Activated naive CD8-positive, alpha-beta T cell (primary cell): ENCODE measurements at regions not wholly inside any gene's neighbourhood (a gene's known extent, or its start where the extent isn't known, plus 50 kb on each side); places are given as distances from the start of the nearest gene placed in this dataset.

ENCODE experiments used
- H3K27ac Mint-ChIP-seq: one replicate; pipeline ENCODE4 v1.8.0; 2021; ENCODE audit warnings: mixed read lengths
- H3K27me3 Mint-ChIP-seq: one replicate; pipeline ENCODE4 v1.8.0; 2021; ENCODE audit warnings: mixed read lengths
- H3K36me3 Mint-ChIP-seq: one replicate; pipeline ENCODE4 v1.8.0; 2021; ENCODE audit warnings: mixed read lengths
- H3K4me1 Mint-ChIP-seq: one replicate; pipeline ENCODE4 v1.8.0; 2021; ENCODE audit warnings: low read depth, mixed read lengths
- H3K4me3 Mint-ChIP-seq: one replicate; pipeline ENCODE4 v1.8.0; 2021; ENCODE audit warnings: mild to moderate bottlenecking, mixed read lengths
- H3K9me3 Mint-ChIP-seq: one replicate; pipeline ENCODE4 v1.8.0; 2021; ENCODE audit warnings: low read depth, mixed read lengths

GRCh38 chr17:71313866-71314265 lies 807.0 kb upstream of the SOX9 start:
- H3K9me3 Mint-ChIP-seq, result peaks cover 15% of the 10 kb centered on the region
- no peaks in the 10 kb centered on the region for H3K4me1 Mint-ChIP-seq
- H3K36me3 Mint-ChIP-seq, result no peaks in the 10 kb centered on the region
- no peak overlapping the region for H3K27ac Mint-ChIP-seq
- no peak overlapping the region for H3K4me3 Mint-ChIP-seq
- no peaks in the 10 kb centered on the region for H3K27me3 Mint-ChIP-seq

GRCh38 chr17:71315568-71315967 lies 805.3 kb upstream of the SOX9 start:
- no peaks in the 10 kb centered on the region for H3K36me3 Mint-ChIP-seq
- no peak overlapping the region for H3K27ac Mint-ChIP-seq
- no peaks in the 10 kb centered on the region for H3K4me1 Mint-ChIP-seq
- H3K27me3 Mint-ChIP-seq, result no peaks in the 10 kb centered on the region
- H3K9me3 Mint-ChIP-seq, result peaks cover 8% of the 10 kb centered on the region
- H3K4me3 Mint-ChIP-seq, result no peak overlapping the region

- H3K4me3 Mint-ChIP-seq, result no peak overlapping the region
- no peaks in the 10 kb centered on the region for H3K36me3 Mint-ChIP-seq
- no peak overlapping the region for H3K27ac Mint-ChIP-seq
- peaks cover 8% of the 10 kb centered on the region for H3K9me3 Mint-ChIP-seq
- no peaks in the 10 kb centered on the region for H3K4me1 Mint-ChIP-seq
- no peaks in the 10 kb centered on the region for H3K27me3 Mint-ChIP-seq
Observed at GRCh38 chr17:71316176-71316897, 804.5 kb upstream of the SOX9 start.

- H3K36me3 Mint-ChIP-seq, result no peaks in the 10 kb centered on the region
- H3K4me1 Mint-ChIP-seq, result no peaks in the 10 kb centered on the region
- peaks cover 8% of the 10 kb centered on the region for H3K9me3 Mint-ChIP-seq
- H3K27ac Mint-ChIP-seq, result no peak overlapping the region
- H3K27me3 Mint-ChIP-seq, result no peaks in the 10 kb centered on the region
- no peak overlapping the region for H3K4me3 Mint-ChIP-seq
Observed at GRCh38 chr17:71320009-71320796, 800.6 kb upstream of the SOX9 start.

GRCh38 chr17:71325117-71325516 lies 795.7 kb upstream of the SOX9 start:
- no peaks in the 10 kb centered on the region for H3K36me3 Mint-ChIP-seq
- H3K4me3 Mint-ChIP-seq, result no peak overlapping the region

GRCh38 chr17:71325886-71326285 lies 794.9 kb upstream of the SOX9 start:
- Mint-ChIP-seq H3K27me3 (peaks cover 2% of the 10 kb centered on the region), H3K4me3 (no peak overlapping the region)

More at GRCh38 chr17:71325117-71325516, 795.7 kb upstream of the SOX9 start:
- Mint-ChIP-seq H3K4me1 (no peaks in the 10 kb centered on the region), H3K27ac (no peak overlapping the region), H3K27me3 (peaks cover 2% of the 10 kb centered on the region), H3K9me3 (peaks cover 4% of the 10 kb centered on the region)

GRCh38 chr17:71327376-71328059 lies 793.3 kb upstream of the SOX9 start:
- no peaks in the 10 kb centered on the region for H3K4me1 Mint-ChIP-seq
- H3K9me3 Mint-ChIP-seq, result no peaks in the 10 kb centered on the region
- peaks cover 2% of the 10 kb centered on the region for H3K27me3 Mint-ChIP-seq
- no peaks in the 10 kb centered on the region for H3K36me3 Mint-ChIP-seq
- H3K27ac Mint-ChIP-seq, result no peak overlapping the region
- no peak overlapping the region for H3K4me3 Mint-ChIP-seq

More at GRCh38 chr17:71325886-71326285, 794.9 kb upstream of the SOX9 start:
- no peaks in the 10 kb centered on the region for H3K4me1 Mint-ChIP-seq
- H3K9me3 Mint-ChIP-seq, result peaks cover 4% of the 10 kb centered on the region
- H3K36me3 Mint-ChIP-seq, result no peaks in the 10 kb centered on the region
- no peak overlapping the region for H3K27ac Mint-ChIP-seq

GRCh38 chr17:71329310-71330098 lies 791.3 kb upstream of the SOX9 start:
- H3K9me3 Mint-ChIP-seq, result no peaks in the 10 kb centered on the region
- no peaks in the 10 kb centered on the region for H3K4me1 Mint-ChIP-seq
- H3K4me3 Mint-ChIP-seq, result no peak overlapping the region
- H3K36me3 Mint-ChIP-seq, result no peaks in the 10 kb centered on the region
- H3K27ac Mint-ChIP-seq, result no peak overlapping the region
- H3K27me3 Mint-ChIP-seq, result peaks cover 2% of the 10 kb centered on the region

- H3K4me3 Mint-ChIP-seq, result no peak overlapping the region
- H3K27me3 Mint-ChIP-seq, result peaks cover 2% of the 10 kb centered on the region
- no peak overlapping the region for H3K27ac Mint-ChIP-seq
- no peaks in the 10 kb centered on the region for H3K4me1 Mint-ChIP-seq
- H3K36me3 Mint-ChIP-seq, result no peaks in the 10 kb centered on the region
- no peaks in the 10 kb centered on the region for H3K9me3 Mint-ChIP-seq
Observed at GRCh38 chr17:71330099-71330375, 790.8 kb upstream of the SOX9 start.

- peaks cover 2% of the 10 kb centered on the region for H3K27me3 Mint-ChIP-seq
- H3K36me3 Mint-ChIP-seq, result no peaks in the 10 kb centered on the region
- H3K27ac Mint-ChIP-seq, result no peak overlapping the region
- H3K4me3 Mint-ChIP-seq, result no peak overlapping the region
- no peaks in the 10 kb centered on the region for H3K4me1 Mint-ChIP-seq
- peaks cover 4% of the 10 kb centered on the region for H3K9me3 Mint-ChIP-seq
Observed at GRCh38 chr17:71331754-71332325, 789.0 kb upstream of the SOX9 start.

- no peak overlapping the region for H3K4me3 Mint-ChIP-seq
- H3K27ac Mint-ChIP-seq, result no peak overlapping the region
- no peaks in the 10 kb centered on the region for H3K27me3 Mint-ChIP-seq
- H3K36me3 Mint-ChIP-seq, result no peaks in the 10 kb centered on the region
- peaks cover 4% of the 10 kb centered on the region for H3K9me3 Mint-ChIP-seq
- H3K4me1 Mint-ChIP-seq, result no peaks in the 10 kb centered on the region
Observed at GRCh38 chr17:71334048-71334751, 786.6 kb upstream of the SOX9 start.

GRCh38 chr17:71335212-71335611 lies 785.6 kb upstream of the SOX9 start:
- Mint-ChIP-seq H3K9me3 (peaks cover 4% of the 10 kb centered on the region), H3K27ac (no peak overlapping the region), H3K27me3 (no peaks in the 10 kb centered on the region), H3K4me1 (no peaks in the 10 kb centered on the region), H3K36me3 (no peaks in the 10 kb centered on the region), H3K4me3 (no peak overlapping the region)

- Mint-ChIP-seq H3K4me1 (no peaks in the 10 kb centered on the region), H3K27ac (no peak overlapping the region), H3K4me3 (no peak overlapping the region), H3K9me3 (peaks cover 4% of the 10 kb centered on the region), H3K36me3 (no peaks in the 10 kb centered on the region), H3K27me3 (no peaks in the 10 kb centered on the region)
Observed at GRCh38 chr17:71337938-71338337, 782.9 kb upstream of the SOX9 start.

GRCh38 chr17:71338396-71338795 lies 782.4 kb upstream of the SOX9 start:
- H3K27me3 Mint-ChIP-seq, result no peaks in the 10 kb centered on the region
- no peak overlapping the region for H3K4me3 Mint-ChIP-seq
- H3K27ac Mint-ChIP-seq, result no peak overlapping the region
- no peaks in the 10 kb centered on the region for H3K4me1 Mint-ChIP-seq
- peaks cover 4% of the 10 kb centered on the region for H3K9me3 Mint-ChIP-seq
- no peaks in the 10 kb centered on the region for H3K36me3 Mint-ChIP-seq
